B cell (primary cell): ENCODE measurements at regions not wholly inside any gene's neighbourhood (a gene's known extent, or its start where the extent isn't known, plus 50 kb on each side); places are given as distances from the start of the nearest gene placed in this dataset.

Experiments
- ATAC-seq: fragments of 200-7000 bp; cut with Tn5 transposase; one replicate; pipeline ENCODE4 v1.10.0; 2021; ENCODE audit warnings: low read depth, mild to moderate bottlenecking, moderate number of reproducible peaks, moderate library complexity
- CTCF ChIA-PET: fragments of 350-600 bp; sonication (Branson Sonifier 250); formaldehyde crosslinking; loops from one replicate; lab custom pipeline; 2021; ENCODE audit warnings: antibody characterized with exemption, inconsistent platforms; lab: Charles Lee
- POLR2A ChIA-PET: fragments of 350-600 bp; sonication (Branson Sonifier 250); formaldehyde crosslinking; loops from one replicate; lab custom pipeline; 2021; ENCODE audit warnings: antibody characterized with exemption; lab: Charles Lee
- DNase-seq: peaks from one replicate; pipeline ENCODE4 v3.0.0; 2013
- H2AFZ ChIP-seq: 2 replicates; pipeline ENCODE4 v1.6.1; 2012; ENCODE audit warnings: mild to moderate bottlenecking, low read depth, low read length; ENCODE audit not compliant: insufficient read depth, poor library complexity, severe bottlenecking
- H3K27ac ChIP-seq, 2 donors: 1 replicate in 1 of 2; 2 replicates in 1 of 2; pipeline ENCODE4 v1.5.1; 2012 to 2013; ENCODE audit warnings: low read length in 2 of 2, mild to moderate bottlenecking in 2 of 2, moderate library complexity in 1 of 2
- H3K27me3 ChIP-seq, 4 experiments: fragments of 200-600 bp in 1 of 4; sonication (generic) in 1 of 4; replicated peaks in 1 of 4; 1 replicate in 2 of 4; 2 replicates in 2 of 4; pipeline versions ENCODE4 v1.6.1 to v1.7.0; 2013 to 2016; ENCODE audit warnings: low read length in 3 of 4, mild to moderate bottlenecking in 2 of 4, mixed read lengths in 1 of 4, moderate library complexity in 1 of 4; ENCODE audit not compliant: insufficient read depth in 4 of 4, control insufficient read depth in 3 of 4; ENCODE audit errors: control extremely low read depth in 1 of 4
- H3K36me3 ChIP-seq, 2 experiments: replicated peaks in 1 of 2; 1 replicate in 1 of 2; 2 replicates in 1 of 2; pipeline versions ENCODE4 v1.6.1 to v1.7.1; 2013; ENCODE audit warnings: low read length in 1 of 2; ENCODE audit not compliant: insufficient read depth in 2 of 2, control insufficient read depth in 1 of 2; ENCODE audit errors: control extremely low read depth in 1 of 2, extremely low read depth in 1 of 2
- H3K4me1 ChIP-seq, 2 donors: fragments of 200-600 bp in 1 of 2; sonication (generic) in 1 of 2; 1 replicate in 1 of 2; 2 replicates in 1 of 2; pipeline versions ENCODE4 v1.5.1 to v1.6.1; 2013 to 2017; ENCODE audit warnings: low read length in 2 of 2; ENCODE audit not compliant: control insufficient read depth in 2 of 2, insufficient read depth in 2 of 2
- H3K4me2 ChIP-seq: replicated peaks from 2 replicates; pipeline ENCODE3; 2012; ENCODE audit warnings: mild to moderate bottlenecking, low read depth, low read length; ENCODE audit not compliant: poor library complexity, severe bottlenecking
- H3K4me3 ChIP-seq, 5 experiments: fragments of 200-600 bp in 1 of 5; sonication (generic) in 1 of 5; 1 replicate in 3 of 5; 2 replicates in 2 of 5; pipeline versions ENCODE4 v1.5.1 to v1.7.0; 2011 to 2016; ENCODE audit warnings: low read length in 4 of 5, mild to moderate bottlenecking in 4 of 5, low read depth in 2 of 5, control low read depth in 1 of 5, moderate library complexity in 1 of 5; ENCODE audit not compliant: insufficient read depth in 1 of 5; ENCODE audit errors: control extremely low read depth in 1 of 5, extremely low read depth in 1 of 5
- H3K79me2 ChIP-seq: fragments of 200-600 bp; sonication (generic); one replicate; pipeline ENCODE4 v1.6.0; 2016; ENCODE audit warnings: low read length; ENCODE audit not compliant: control insufficient read depth, insufficient read depth
- H3K9ac ChIP-seq: fragments of 200-600 bp; sonication (generic); 2 replicates; pipeline ENCODE4 v1.6.1; 2017; ENCODE audit warnings: mild to moderate bottlenecking, low read length, moderate library complexity
- H3K9me3 ChIP-seq, 3 donors: one replicate each; pipeline versions ENCODE4 v1.6.1 to v1.7.1; 2013; ENCODE audit warnings: low read length in 2 of 3; ENCODE audit not compliant: control insufficient read depth in 2 of 3, insufficient read depth in 1 of 3; ENCODE audit errors: control extremely low read depth in 1 of 3
- H4K20me1 ChIP-seq: 2 replicates; pipeline ENCODE4 v1.6.0; 2012; ENCODE audit warnings: mild to moderate bottlenecking, low read length; ENCODE audit not compliant: insufficient read depth, control insufficient read depth, poor library complexity, severe bottlenecking
- H3K27ac Mint-ChIP-seq: one replicate; pipeline ENCODE4 v1.8.0; 2021; ENCODE audit warnings: mixed read lengths
- H3K27me3 Mint-ChIP-seq: one replicate; pipeline ENCODE4 v1.8.0; 2021; ENCODE audit warnings: mixed read lengths
- H3K4me1 Mint-ChIP-seq: one replicate; pipeline ENCODE4 v1.8.0; 2021; ENCODE audit warnings: mixed read lengths
- H3K4me3 Mint-ChIP-seq: one replicate; pipeline ENCODE4 v1.8.0; 2021; ENCODE audit warnings: mixed read lengths
- H3K9me3 Mint-ChIP-seq: one replicate; pipeline ENCODE4 v1.8.0; 2022; ENCODE audit warnings: mixed read lengths; ENCODE audit not compliant: insufficient read depth
- CTCF ChIP-seq: fragments of 200-600 bp; IDR thresholded peaks from one replicate; pipeline ENCODE4 v1.8.0; 2022; ENCODE audit warnings: antibody characterized with exemption, mild to moderate bottlenecking
- EZH2 ChIP-seq: IDR thresholded peaks from 2 replicates; pipeline ENCODE4 v1.6.1; 2012; ENCODE audit warnings: borderline replicate concordance, low read depth, mild to moderate bottlenecking, moderate library complexity, low read length; ENCODE audit not compliant: insufficient read depth, poor library complexity, severe bottlenecking
- WGBS: methylation state at CpG from one replicate; pipeline ENCODE4 v1.1.5; 2013; ENCODE audit warnings: missing lambda C conversion rate; ENCODE audit not compliant: insufficient coverage; 5-methylcytosine and 5-hydroxymethylcytosine counted together
- intact Hi-C: fragments of 100-400 bp; cut with micrococcal nuclease; formaldehyde crosslinking; loops from one replicate; pipeline ENCODE4 v1.10.0; 2022

DNA sequence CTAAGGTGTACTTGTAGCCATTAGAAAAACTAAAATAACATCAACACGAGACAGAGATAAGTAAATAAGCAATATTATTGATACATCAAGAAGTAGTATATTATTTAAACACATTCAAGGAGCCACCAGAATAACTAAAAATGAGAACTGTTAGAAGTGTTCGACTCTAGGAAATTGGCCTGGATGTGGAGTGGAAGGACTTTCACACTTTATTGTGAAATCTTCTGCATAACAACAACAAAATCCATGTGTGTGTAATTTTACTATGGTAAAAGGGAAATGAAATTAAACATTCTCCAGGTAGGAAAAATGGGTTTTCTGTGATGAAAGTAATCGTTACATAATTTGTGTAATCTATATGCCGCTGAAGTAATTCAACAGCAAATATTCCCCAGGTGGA is 96.3 kb upstream of the RNF152 start:
- no peak overlapping the region for H3K27ac Mint-ChIP-seq
- ChIA-PET POLR2A (no interaction called here), CTCF (no interaction called here)
- H2AFZ ChIP-seq = no peak overlapping the region
- H3K36me3 ChIP-seq = no peaks in the 10 kb centered on the region
- ATAC-seq (no peak), DNase-seq (no peak)
- intact Hi-C loops = no loop called here
- no peak overlapping the region for H3K4me3 ChIP-seq
- no peak overlapping the region for H3K4me2 ChIP-seq
- no peak overlapping the region for H3K9ac ChIP-seq
- H3K27me3 ChIP-seq = peaks cover 0 to 9% (median 0%) of the 10 kb centered on the region in 4 experiments
- H3K4me1 ChIP-seq = no peaks in the 10 kb centered on the region
- peaks cover 12% of the 10 kb centered on the region for H3K27me3 Mint-ChIP-seq
- no peaks in the 10 kb centered on the region for H3K9me3 ChIP-seq
- no CpG with 5 or more reads among the region's 4 CpGs for whole genome bisulfite sequencing
- H3K4me1 Mint-ChIP-seq = no peaks in the 10 kb centered on the region
- no peaks in the 10 kb centered on the region for H3K79me2 ChIP-seq
- no peaks in the 10 kb centered on the region for H3K9me3 Mint-ChIP-seq
- TF ChIP-seq CTCF (no peak), EZH2 (no peak)
- H4K20me1 ChIP-seq = no peaks in the 10 kb centered on the region
- H3K27ac ChIP-seq = no peak overlapping the region
- H3K4me3 Mint-ChIP-seq = no peak overlapping the region

- no peaks in the 10 kb centered on the region for H3K9me3 Mint-ChIP-seq
- TF ChIP-seq CTCF (no peak), EZH2 (no peak)
- intact Hi-C loops = no loop called here
- no peaks in the 10 kb centered on the region for H3K9me3 ChIP-seq
- H2AFZ ChIP-seq = no peak overlapping the region
- H3K27ac ChIP-seq = no peak overlapping the region
- POLR2A ChIA-PET = no interaction called here
- no peak for ATAC-seq
- no peak overlapping the region for H3K4me3 Mint-ChIP-seq
- peaks cover 0 to 9% (median 0%) of the 10 kb centered on the region in 4 experiments for H3K27me3 ChIP-seq
- no peaks in the 10 kb centered on the region for H3K36me3 ChIP-seq
- H3K4me1 ChIP-seq = no peaks in the 10 kb centered on the region
- CTCF ChIA-PET = no interaction called here
- H3K9ac ChIP-seq = no peak overlapping the region
- H3K79me2 ChIP-seq = no peaks in the 10 kb centered on the region
- no peaks in the 10 kb centered on the region for H4K20me1 ChIP-seq
- no peak overlapping the region for H3K4me2 ChIP-seq
- no peak overlapping the region for H3K27ac Mint-ChIP-seq
- WGBS = no CpG with 5 or more reads among the region's 2 CpGs
- H3K4me3 ChIP-seq = no peak overlapping the region
- peaks cover 15% of the 10 kb centered on the region for H3K27me3 Mint-ChIP-seq
- H3K4me1 Mint-ChIP-seq = no peaks in the 10 kb centered on the region
- no peak for DNase-seq
These were observed 95.3 kb upstream of the RNF152 start for GRCh38 chr18:61988100-61988499.
